Stimulated activated CD4-positive, alpha-beta T cell treated with anti-CD3 and anti-CD28 coated beads, Interleukin-1b, Interleukin-23, amount 100 ng/mL, for 48 hours (primary cell): ENCODE measurements at regions not wholly inside any gene's neighbourhood (a gene's known extent, or its start where the extent isn't known, plus 50 kb on each side); places are given as distances from the start of the nearest gene placed in this dataset.
"Not testable (repeated sequence)": the region's sequence is repeated elsewhere in the genome, so short reads cannot be mapped to it uniquely, and the experiment has no call there.

Experiments used
- DNase-seq: peaks from one replicate; pipeline ENCODE4 v3.0.0-alpha.2; 2020

GRCh38 chr3:115254492-115255196 lies 107.6 kb upstream of the ZBTB20 start:
- DNase-seq: no peak

DNA sequence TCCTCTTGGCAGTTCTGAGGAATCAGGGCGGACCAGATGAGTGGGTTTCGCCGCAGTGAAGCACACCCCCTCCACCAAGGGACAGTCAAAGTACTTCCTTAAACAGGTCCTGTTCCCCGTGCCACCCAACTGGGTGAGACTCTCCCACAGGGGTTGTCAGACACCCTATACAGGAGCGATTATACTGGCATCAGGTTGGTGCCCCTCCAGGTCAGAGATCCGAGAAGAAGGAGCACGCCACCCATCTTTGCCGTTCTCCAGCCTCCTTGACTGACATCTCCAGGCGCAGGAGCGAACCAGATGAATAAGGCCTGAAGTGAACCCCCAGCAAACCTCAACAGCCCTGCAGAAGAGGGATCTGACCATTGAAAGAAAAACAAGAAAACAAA lies 108.1 kb upstream of the ZBTB20 start:
- no peak for DNase-seq

DNA sequence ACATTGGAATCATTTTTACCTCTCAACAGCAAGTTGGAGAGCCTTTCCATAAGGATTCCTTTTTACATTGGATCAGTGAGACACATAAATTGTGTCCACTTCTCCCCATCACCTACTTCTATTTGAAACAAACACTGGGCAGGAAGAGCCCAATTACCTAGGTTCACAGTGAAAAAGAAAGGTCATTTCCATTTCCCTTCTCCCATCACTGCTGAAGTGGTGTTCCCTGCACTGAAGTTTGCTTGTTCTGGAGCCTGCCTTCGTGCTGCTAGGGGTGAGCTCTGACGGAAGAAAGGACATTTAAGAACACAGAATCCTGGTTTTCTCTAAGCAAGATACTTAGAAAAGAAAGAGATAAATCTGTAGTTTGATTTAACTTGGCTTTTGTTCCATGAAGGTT lies 123.8 kb upstream of the ZBTB20 start:
- DNase-seq: no peak

- DNase-seq: no peak
Observed at GRCh38 chr3:115272036-115272824, 125.1 kb upstream of the ZBTB20 start.

- DNase-seq: no peak
Observed at GRCh38 chr3:115275896-115276295, 128.8 kb upstream of the ZBTB20 start.

- DNase-seq: no peak
Observed at GRCh38 chr3:115279939-115280338, 132.9 kb upstream of the ZBTB20 start.

- no peak for DNase-seq
Observed at GRCh38 chr3:115280506-115280905, 133.4 kb upstream of the ZBTB20 start.

DNA sequence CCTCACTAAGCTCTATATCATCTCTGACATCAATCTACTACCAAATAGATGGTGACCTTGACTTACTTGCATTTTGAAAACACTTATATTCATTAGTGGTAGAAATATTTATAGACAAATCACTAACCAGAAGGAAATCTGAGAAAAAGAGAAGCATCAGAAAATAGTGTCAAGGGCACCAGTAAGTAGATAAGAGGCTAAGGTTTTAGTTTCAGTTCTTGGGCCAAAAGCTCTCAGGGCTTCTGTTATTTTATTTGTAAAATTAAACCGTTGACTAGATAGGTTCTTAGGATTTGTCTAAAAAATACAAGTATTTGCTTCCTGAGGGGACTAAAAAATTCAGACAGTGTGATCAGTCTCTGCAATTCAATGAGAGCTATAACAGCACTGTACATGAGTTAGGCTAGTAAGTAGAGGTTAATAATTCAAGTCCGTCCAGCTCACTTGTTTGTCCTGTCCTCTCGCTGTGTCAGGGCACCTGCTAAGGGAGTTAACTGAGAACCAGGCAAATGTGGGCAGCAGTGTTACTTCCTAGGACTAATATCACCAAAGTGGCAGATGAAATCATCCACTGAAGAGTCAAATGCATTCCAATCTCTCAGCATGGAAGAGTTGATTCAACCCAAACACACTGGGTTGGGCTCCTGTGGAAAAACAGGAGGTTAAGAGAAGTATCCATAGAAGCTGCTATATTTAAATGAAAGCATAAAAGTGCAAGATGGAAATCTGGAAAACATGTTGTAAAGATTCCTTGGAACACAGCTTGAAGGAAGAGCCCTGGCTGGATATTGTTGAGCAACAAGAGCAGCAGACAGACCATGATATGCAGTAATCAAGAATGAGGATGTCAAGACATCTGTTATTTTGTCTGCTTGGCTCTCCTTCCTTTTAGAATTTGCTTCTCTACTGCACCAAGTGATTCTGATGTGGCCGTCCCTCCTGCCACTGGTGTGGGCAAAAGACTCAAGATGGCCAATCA lies 134.9 kb upstream of the ZBTB20 start:
- no peak for DNase-seq

DNA sequence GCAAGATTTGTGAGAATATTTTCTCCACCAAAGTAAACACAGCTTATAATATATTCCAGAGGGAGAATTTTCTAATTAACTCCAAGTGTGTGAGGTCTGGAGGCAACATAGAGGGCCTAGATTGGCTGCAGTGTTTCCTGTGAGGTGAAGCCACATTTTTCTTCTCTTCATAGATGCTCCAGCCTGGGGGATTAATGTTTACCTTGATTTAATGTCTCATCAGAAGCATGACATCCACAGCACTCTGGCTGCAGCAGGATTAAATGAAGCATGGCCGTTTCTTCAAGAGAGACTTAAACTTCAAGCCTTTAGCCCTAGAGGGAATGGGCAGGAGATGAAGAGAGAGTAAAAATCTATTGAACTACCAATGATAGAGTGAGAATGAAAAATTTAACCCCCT lies 137.9 kb upstream of the ZBTB20 start:
- no peak for DNase-seq

- no peak for DNase-seq
Observed at GRCh38 chr3:115286529-115287197, 139.6 kb upstream of the ZBTB20 start.

GRCh38 chr3:115287198-115287597 lies 140.1 kb upstream of the ZBTB20 start:
- no peak for DNase-seq

DNA sequence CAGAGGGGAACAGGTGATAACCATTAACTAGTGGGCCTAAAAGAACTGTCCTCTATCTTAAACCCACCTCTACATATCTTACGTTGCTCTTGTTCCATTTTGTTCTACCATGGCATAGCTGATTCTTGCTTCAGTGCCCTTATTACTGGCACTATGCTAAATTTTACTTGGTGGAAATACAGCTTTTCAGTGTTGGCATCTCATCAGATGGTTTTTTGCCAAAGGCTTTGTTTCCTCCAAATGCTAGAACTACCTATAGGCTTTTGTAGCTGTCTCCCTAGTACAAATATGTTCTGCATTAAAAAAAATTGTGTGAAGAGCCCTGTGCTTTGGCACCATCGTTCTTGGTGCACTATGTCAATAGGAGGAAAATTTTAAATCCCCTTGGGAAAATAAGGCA lies 145.0 kb upstream of the ZBTB20 start:
- DNase-seq: no peak

DNA sequence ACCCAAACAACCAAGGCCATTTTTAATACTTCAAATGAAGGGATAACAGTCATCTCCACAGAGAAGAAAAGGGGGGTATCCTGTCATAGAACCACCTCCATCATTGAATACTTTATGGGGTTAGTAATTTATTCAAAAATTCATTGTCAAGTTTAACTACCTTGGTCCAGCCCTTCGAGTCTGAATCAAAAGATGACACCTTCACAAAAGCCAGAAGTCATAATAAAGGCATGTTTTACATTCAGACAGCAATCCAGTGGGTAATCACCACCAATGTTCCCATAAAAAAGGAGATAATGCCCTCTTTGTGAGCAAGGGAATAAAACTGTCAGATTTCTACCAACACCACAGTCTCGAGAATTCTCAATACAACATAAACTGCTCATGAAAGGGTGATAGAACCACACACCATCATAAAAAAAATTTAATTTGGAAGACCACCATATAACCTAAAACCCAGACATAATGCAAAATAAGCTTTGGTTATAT lies 145.6 kb upstream of the ZBTB20 start:
- DNase-seq: no peak

DNA sequence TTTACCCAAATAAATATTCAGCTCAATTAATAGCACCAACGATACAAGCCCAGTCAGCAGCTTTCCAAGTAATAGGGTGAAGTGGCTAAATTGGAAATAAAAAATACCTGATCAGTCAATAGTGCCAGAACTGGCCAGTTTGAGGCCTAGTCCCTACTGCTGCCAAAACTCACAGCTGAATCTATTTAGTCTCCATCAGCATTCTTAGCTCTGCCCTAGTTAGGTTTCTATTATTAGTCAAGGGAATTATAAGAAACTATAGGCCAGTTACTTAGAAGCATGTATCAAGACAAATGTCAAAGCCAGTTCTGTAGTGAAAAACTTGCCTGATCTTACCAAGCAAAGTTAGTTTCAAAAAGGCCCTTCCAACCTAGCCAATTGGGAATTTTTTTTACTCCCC lies 146.2 kb upstream of the ZBTB20 start:
- DNase-seq: no peak

- no peak for DNase-seq
Observed at GRCh38 chr3:115301364-115301860, 154.3 kb upstream of the ZBTB20 start.

DNA sequence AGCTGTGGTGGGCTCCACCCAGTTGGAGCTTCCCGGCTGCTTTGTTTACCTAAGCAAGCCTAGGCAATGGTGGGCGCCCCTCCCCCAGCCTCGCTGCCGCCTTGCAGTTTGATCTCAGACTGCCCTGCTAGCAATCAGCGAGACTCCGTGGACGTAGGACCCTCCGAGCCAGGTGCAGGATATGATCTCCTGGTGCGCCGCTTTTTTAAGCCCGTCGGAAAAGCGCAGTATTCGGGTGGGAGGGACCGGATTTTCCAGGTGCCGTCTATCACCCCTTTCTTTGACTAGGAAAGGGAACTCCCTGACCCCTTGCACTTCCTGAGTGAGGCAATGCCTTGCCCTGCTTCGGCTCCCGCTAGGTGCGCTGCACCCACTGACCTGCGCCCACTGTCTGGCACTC lies 170.9 kb upstream of the ZBTB20 start:
- not testable (repeated sequence) for DNase-seq

- DNase-seq: no peak
Observed at GRCh38 chr3:115321400-115321805, 174.3 kb upstream of the ZBTB20 start.

DNA sequence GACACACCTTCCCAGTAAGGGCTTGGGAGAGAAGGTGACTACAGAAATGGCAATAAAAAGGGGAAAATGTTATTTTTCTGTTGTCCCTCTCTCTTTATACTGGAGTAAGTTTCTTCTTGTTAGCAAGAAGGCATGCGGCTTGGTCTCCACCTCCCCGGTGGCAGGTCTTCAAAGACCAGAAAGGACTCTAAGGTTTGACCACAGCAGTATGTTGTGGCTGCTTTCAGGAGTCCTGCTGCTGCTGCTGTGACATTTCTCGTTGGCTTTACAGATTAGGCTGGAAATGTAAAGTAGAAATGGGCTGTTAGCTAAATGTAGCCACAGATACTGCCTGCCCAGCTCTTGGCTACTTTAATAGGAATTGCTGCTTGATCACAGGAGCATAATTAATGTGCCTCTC lies 175.8 kb upstream of the ZBTB20 start:
- no peak for DNase-seq

DNA sequence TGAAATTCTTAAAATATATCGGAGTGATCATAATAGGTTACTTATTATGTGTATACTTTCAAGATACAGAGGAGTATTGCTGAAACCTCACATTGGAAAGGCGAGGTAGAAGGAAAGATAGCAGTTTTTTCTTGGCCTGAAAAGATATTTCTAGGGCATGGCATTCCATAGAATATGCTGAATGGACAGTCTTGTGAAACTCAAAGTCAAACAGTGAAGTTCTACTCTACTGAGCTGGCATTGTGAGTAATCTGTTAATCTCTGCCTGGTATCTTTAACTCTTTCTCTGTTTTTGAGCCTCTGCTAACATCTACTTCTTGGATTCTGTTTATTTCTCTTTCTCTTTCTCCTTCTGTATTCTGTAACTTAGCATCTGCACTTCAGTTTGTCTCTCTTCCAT lies 176.3 kb upstream of the ZBTB20 start:
- no peak for DNase-seq

DNA sequence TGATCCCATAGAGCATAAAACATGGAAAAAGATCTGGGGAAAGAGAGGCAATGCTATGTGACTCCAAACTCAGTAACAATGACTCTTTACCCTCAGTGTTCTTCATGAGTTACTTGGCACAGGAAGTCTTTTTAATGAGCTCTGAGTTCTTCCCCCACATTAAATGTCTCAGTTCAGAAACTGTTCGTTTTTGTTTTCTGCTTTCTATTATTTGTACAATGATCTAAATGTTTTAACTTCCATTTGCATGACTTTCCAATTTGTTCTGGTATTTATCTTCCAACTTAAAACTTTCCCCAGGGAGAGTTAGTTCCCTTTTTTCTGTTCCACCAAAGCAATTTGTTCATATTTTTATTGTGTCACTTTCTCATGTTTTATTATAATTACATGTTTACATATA lies 177.0 kb upstream of the ZBTB20 start:
- DNase-seq: no peak

- no peak for DNase-seq
Observed at GRCh38 chr3:115325539-115325938, 178.5 kb upstream of the ZBTB20 start.

DNA sequence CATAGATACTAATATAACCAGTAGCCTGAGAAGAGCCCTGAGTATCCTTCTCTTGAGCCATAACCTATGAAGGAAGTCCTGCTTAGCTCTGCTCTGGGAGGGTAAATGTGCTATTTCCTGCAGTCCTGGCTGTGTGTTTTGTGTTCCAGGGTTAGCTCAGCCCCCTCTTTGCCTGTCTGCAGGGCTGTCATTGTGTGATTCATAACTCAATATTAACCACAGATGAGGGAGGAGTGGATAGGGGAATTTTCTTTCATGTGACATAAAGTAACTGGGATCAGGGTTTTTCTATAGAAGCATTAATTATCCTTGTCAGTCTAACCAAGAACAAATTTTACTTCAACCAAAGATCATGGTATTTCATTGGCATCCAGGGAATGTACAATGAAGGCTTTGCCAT lies 183.3 kb upstream of the ZBTB20 start:
- no peak for DNase-seq
